ENCODE measurements at regions not wholly inside any gene's neighbourhood (a gene's known extent, or its start where the extent isn't known, plus 50 kb on each side); places are given as distances from the start of the nearest gene placed in this dataset.

GRCh38 chr2:144230033-144230432 is 289.9 kb downstream of the ZEB2 start:
- H3K4me3 ChIP-seq (ENCODE audit: low read depth, low read length), result no peak overlapping the region
- TF ChIP-seq, protein P1, sequence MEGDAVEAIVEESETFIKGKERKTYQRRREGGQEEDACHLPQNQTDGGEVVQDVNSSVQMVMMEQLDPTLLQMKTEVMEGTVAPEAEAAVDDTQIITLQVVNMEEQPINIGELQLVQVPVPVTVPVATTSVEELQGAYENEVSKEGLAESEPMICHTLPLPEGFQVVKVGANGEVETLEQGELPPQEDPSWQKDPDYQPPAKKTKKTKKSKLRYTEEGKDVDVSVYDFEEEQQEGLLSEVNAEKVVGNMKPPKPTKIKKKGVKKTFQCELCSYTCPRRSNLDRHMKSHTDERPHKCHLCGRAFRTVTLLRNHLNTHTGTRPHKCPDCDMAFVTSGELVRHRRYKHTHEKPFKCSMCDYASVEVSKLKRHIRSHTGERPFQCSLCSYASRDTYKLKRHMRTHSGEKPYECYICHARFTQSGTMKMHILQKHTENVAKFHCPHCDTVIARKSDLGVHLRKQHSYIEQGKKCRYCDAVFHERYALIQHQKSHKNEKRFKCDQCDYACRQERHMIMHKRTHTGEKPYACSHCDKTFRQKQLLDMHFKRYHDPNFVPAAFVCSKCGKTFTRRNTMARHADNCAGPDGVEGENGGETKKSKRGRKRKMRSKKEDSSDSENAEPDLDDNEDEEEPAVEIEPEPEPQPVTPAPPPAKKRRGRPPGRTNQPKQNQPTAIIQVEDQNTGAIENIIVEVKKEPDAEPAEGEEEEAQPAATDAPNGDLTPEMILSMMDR (IDR thresholded peaks at IDR 0.05; ENCODE audit: low read depth, low read length), result no peak

DNA sequence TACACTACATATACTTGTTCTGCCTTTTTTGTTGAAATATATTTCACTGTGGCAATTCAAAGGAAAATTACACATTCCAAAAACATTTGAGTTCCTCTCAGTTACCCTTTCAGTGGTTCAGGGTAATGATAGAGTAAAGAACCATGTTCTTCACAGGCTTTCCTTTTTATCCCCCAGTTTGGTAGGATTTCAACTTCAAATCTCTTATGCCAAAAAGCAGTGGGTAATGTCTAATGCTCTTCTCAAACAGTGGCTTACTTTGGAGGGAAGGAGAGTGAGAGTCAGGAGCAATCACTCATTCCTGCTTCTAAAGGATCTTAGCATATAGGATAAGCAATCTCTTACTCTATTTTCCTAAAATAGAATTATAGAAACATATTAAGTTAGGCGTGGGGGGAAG is 290.6 kb downstream of the ZEB2 start:
- no peak overlapping the region for H3K4me3 ChIP-seq (ENCODE audit: low read depth, low read length)
- TF ChIP-seq, protein P1 (IDR thresholded peaks at IDR 0.05; ENCODE audit: low read depth, low read length), result no peak

DNA sequence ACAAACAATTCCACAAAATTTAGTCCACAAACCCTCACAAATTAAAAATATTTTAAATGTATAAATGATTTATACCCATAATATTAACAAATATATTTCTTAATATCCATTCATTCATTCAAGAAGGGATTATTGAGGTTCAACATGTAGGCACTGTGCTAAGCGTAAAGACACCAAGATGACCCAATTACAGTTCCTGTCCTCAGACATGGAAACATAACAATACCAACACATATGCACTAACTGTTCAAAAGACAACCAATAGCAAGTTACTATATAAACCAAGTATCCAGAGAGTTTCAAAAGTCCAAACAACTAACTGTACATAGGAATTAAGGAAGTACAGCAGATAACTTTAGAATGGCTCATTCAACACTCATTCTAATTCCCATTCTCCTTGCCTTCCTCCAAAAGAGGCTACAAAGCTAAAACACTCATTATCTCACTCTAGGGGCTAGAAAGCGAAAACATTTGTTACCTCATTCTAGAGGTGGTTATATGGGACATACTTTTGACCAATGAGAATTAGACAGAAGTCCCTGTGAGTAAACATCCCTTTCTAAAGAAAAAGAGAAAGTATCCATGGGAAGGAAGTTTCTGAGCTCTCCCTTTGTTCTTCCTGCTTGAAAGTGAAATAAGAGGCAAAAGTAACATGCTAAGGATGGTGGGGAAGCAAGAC is 292.4 kb downstream of the ZEB2 start:
- TF ChIP-seq, protein P1 (IDR thresholded peaks at IDR 0.05; ENCODE audit: low read depth, low read length), result no peak
- H3K4me3 ChIP-seq (ENCODE audit: low read depth, low read length), result no peak overlapping the region

DNA sequence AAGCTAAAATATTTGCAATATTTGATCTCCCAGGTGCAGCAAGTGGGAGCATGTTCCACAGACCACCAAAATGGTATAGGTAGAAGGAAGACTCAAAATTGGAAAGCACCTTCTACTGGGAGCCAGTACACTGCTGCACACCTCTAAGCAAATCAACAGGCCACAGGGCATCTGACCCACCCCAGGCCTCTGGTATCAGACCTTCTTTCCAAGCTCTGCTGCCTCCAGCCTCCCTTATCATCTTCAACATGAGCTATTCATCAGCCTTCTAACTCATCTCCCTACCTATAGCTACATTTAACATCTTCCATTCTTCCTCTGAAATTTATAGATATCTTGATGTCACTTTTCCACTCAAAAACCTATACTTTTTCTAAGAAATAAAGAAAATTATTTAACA is 294.8 kb downstream of the ZEB2 start:
- no peak overlapping the region for H3K4me3 ChIP-seq (ENCODE audit: low read depth, low read length)
- TF ChIP-seq, protein P1 (IDR thresholded peaks at IDR 0.05; ENCODE audit: low read depth, low read length), result no peak

GRCh38 chr2:144224472-144224871 is 295.4 kb downstream of the ZEB2 start:
- TF ChIP-seq, protein P1 (IDR thresholded peaks at IDR 0.05; ENCODE audit: low read depth, low read length), result no peak
- H3K4me3 ChIP-seq (ENCODE audit: low read depth, low read length), result no peak overlapping the region

DNA sequence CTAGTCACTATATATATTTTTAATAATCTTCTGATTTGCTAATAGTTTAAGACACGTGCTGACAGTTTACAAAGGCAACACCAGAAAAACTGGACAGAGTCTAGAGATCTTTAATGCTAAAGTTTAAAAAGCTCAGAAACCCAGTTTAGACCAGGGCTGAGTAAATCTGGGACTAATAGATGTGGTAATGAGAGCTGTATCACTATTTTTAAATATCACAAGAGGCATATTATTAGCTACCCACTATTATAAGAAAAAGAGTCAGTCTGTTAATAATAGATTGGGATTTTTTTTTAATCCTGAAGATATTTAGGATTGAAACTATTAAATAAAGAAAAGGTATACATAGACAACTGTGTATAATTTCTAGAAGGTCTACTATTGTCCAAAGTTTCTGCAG is 299.9 kb downstream of the ZEB2 start:
- TF ChIP-seq, protein P1 (IDR thresholded peaks at IDR 0.05; ENCODE audit: low read depth, low read length), result no peak
- H3K4me3 ChIP-seq (ENCODE audit: low read depth, low read length), result no peak overlapping the region

GRCh38 chr2:144217853-144218633 is 301.9 kb downstream of the ZEB2 start:
- no peak overlapping the region for H3K4me3 ChIP-seq (ENCODE audit: low read depth, low read length)
- TF ChIP-seq, protein P1 (IDR thresholded peaks at IDR 0.05; ENCODE audit: low read depth, low read length), result no peak
